HL-60 (cell line): ENCODE measurements at regions not wholly inside any gene's neighbourhood (a gene's known extent, or its start where the extent isn't known, plus 50 kb on each side); places are given as distances from the start of the nearest gene placed in this dataset.

ENCODE experiments used
- DNase-seq, 2 experiments: peaks; one replicate each; pipeline ENCODE4 v3.0.0-alpha.2; 2010 to 2020; ENCODE audit warnings: low read depth in 1 of 2, low spot score in 1 of 2
- H3K27ac ChIP-seq: fragments of 250-450 bp; sonication (Bioruptor Pico); replicated peaks from 2 replicates; pipeline ENCODE4 v1.5.1; 2020; ENCODE audit warnings: mild to moderate bottlenecking, moderate library complexity
- H3K27me3 ChIP-seq: fragments of 250-450 bp; sonication (Bioruptor Pico); 2 replicates; pipeline ENCODE4 v1.5.1; 2021; ENCODE audit warnings: mild to moderate bottlenecking, moderate library complexity; ENCODE audit not compliant: insufficient read depth, poor library complexity, severe bottlenecking
- H3K4me3 ChIP-seq: replicated peaks from 2 replicates; pipeline ENCODE4 v1.5.1; 2011; ENCODE audit warnings: mild to moderate bottlenecking, control low read depth, low read length; ENCODE audit not compliant: insufficient read depth
- CTCF ChIP-seq: IDR thresholded peaks from one replicate; pipeline ENCODE4 v1.5.1; 2011; ENCODE audit warnings: low read length, control low read depth, inconsistent platforms; ENCODE audit not compliant: insufficient read depth
- GABPA ChIP-seq: IDR thresholded peaks from 2 replicates; pipeline ENCODE4 v1.6.1; 2012; ENCODE audit warnings: low read depth
- POLR2AphosphoS5 ChIP-seq: IDR thresholded peaks from 2 replicates; pipeline ENCODE4 v1.6.1; 2012; ENCODE audit warnings: low read depth
- REST ChIP-seq: IDR thresholded peaks from 2 replicates; pipeline ENCODE4 v1.6.1; 2012; ENCODE audit warnings: low read depth; ENCODE audit not compliant: insufficient replicate concordance
- SPI1 ChIP-seq: IDR thresholded peaks from 2 replicates; pipeline ENCODE4 v1.6.1; 2012; ENCODE audit warnings: low read depth, mild to moderate bottlenecking, borderline replicate concordance

GRCh38 chrX:20348139-20348538 is 81.4 kb upstream of the RPS6KA3 start:
- no peak for DNase-seq
- H3K27me3 ChIP-seq: no peaks in the 10 kb centered on the region
- H3K4me3 ChIP-seq: no peak overlapping the region
- TF ChIP-seq POLR2AphosphoS5 (no peak), REST (no peak), GABPA (no peak), CTCF (no peak), SPI1 (no peak)
- no peak overlapping the region for H3K27ac ChIP-seq

- no peak for DNase-seq
- H3K4me3 ChIP-seq: no peak overlapping the region
- TF ChIP-seq GABPA: no peak
- TF ChIP-seq SPI1: no peak
- TF ChIP-seq REST: no peak
- no peak for TF ChIP-seq POLR2AphosphoS5
- no peak for TF ChIP-seq CTCF
Observed at GRCh38 chrX:20347481-20347880, 80.8 kb upstream of the RPS6KA3 start.

GRCh38 chrX:20333672-20334071 is 67.0 kb upstream of the RPS6KA3 start:
- DNase-seq: no peak
- Histone ChIP-seq H3K27me3 (no peaks in the 10 kb centered on the region), H3K4me3 (no peak overlapping the region), H3K27ac (no peak overlapping the region)
- TF ChIP-seq GABPA (no peak), POLR2AphosphoS5 (no peak), CTCF (no peak), SPI1 (no peak), REST (no peak)

More at GRCh38 chrX:20347481-20347880, 80.8 kb upstream of the RPS6KA3 start:
- Histone ChIP-seq H3K27ac (no peak overlapping the region), H3K27me3 (no peaks in the 10 kb centered on the region)
